HG02623 (cell line): ENCODE measurements at regions not wholly inside any gene's neighbourhood (a gene's known extent, or its start where the extent isn't known, plus 50 kb on each side); places are given as distances from the start of the nearest gene placed in this dataset.
A peak's percentile ranks its signal among the peaks of the same experiment; 100 is the strongest.

ENCODE experiments used
- ATAC-seq: cut with Tn5 transposase; IDR thresholded peaks from one replicate; pipeline ENCODE4 v1.9.1; 2021; ENCODE audit warnings: moderate library complexity; ENCODE audit not compliant: unreplicated experiment

GRCh38 chr13:106383791-106384190, 151.7 kb downstream of the EFNB2 start:
- ATAC-seq: no peak

- no peak for ATAC-seq
Measured at GRCh38 chr13:106382534-106382933, 152.9 kb downstream of the EFNB2 start.

- no peak for ATAC-seq
Measured at GRCh38 chr13:106381091-106381490, 154.4 kb downstream of the EFNB2 start.

GRCh38 chr13:106377931-106378662, 157.4 kb downstream of the EFNB2 start:
- no peak for ATAC-seq

- ATAC-seq: no peak
Measured at GRCh38 chr13:106377341-106377740, 158.1 kb downstream of the EFNB2 start.

GRCh38 chr13:106376401-106377112, 158.9 kb downstream of the EFNB2 start:
- ATAC-seq: no peak

GRCh38 chr13:106375085-106375484, 160.4 kb downstream of the EFNB2 start:
- no peak for ATAC-seq

GRCh38 chr13:106374631-106375030, 160.8 kb downstream of the EFNB2 start:
- ATAC-seq: no peak

GRCh38 chr13:106373989-106374572, 161.4 kb downstream of the EFNB2 start:
- ATAC-seq: peak; percentile 83

GRCh38 chr13:106373304-106373988, 162.0 kb downstream of the EFNB2 start:
- ATAC-seq: peak; percentile 61

- ATAC-seq: no peak
Measured at GRCh38 chr13:106372199-106373155, 163.0 kb downstream of the EFNB2 start.

- ATAC-seq: no peak
Measured at GRCh38 chr13:106371024-106371423, 164.4 kb downstream of the EFNB2 start.

GRCh38 chr13:106369858-106370257, 165.6 kb downstream of the EFNB2 start:
- ATAC-seq: no peak

GRCh38 chr13:106369091-106369490, 166.4 kb downstream of the EFNB2 start:
- ATAC-seq: no peak

GRCh38 chr13:106367361-106367971, 168.0 kb downstream of the EFNB2 start:
- no peak for ATAC-seq

- no peak for ATAC-seq
Measured at GRCh38 chr13:106362707-106363106, 172.8 kb downstream of the EFNB2 start.

- ATAC-seq: no peak
Measured at GRCh38 chr13:106361621-106362020, 173.8 kb downstream of the EFNB2 start.

GRCh38 chr13:106357198-106357597, 178.3 kb downstream of the EFNB2 start:
- no peak for ATAC-seq

- ATAC-seq: no peak
Measured at GRCh38 chr13:106355866-106356265, 179.6 kb downstream of the EFNB2 start.

GRCh38 chr13:106354961-106355360, 180.5 kb downstream of the EFNB2 start:
- no peak for ATAC-seq
